ENCODE measurements at regions not wholly inside any gene's neighbourhood (a gene's known extent, or its start where the extent isn't known, plus 50 kb on each side); places are given as distances from the start of the nearest gene placed in this dataset.

GRCh38 chr16:13427943-13428342 is 492.0 kb upstream of the ERCC4 start:
- TF ChIP-seq POLR2AphosphoS5 (IDR thresholded peaks at IDR 0.05; ENCODE audit: insufficient read depth, low read depth, low read length) (no peak), MYC (IDR thresholded peaks at IDR 0.05; ENCODE audit: low read depth, low read length) (no peak), GATA2 (IDR thresholded peaks at IDR 0.05; ENCODE audit: insufficient read depth, insufficient read length, low read depth, low read length) (no peak), FOS (IDR thresholded peaks at IDR 0.05; ENCODE audit: borderline replicate concordance, insufficient read depth, low read length) (no peak), CTCF (IDR thresholded peaks at IDR 0.05; ENCODE audit: extremely low read depth in 1 of 2, insufficient read depth in 1 of 2, low read depth in 1 of 2, low read length in 2 of 2) (no peak), JUN (IDR thresholded peaks at IDR 0.05; ENCODE audit: borderline replicate concordance, insufficient read depth, insufficient read length, low read depth) (no peak), MAX (IDR thresholded peaks at IDR 0.05; ENCODE audit: insufficient read depth, insufficient read length) (no peak), POLR2A (IDR thresholded peaks at IDR 0.05; ENCODE audit: low read depth, low read length) (no peak), EZH2 (IDR thresholded peaks at IDR 0.05; ENCODE audit: borderline replicate concordance, low read depth, low read length, severe bottlenecking) (no peak)
- dilution Hi-C loops (cut with MboI; ENCODE audit: extremely low pct_ligation_motif_present, low sequenced_read_pairs), result no loop called here
- FAIRE-seq (no peak), DNase-seq (ENCODE audit: low read depth, low spot score) (no peak)
- no peaks in the 10 kb centered on the region for H3K27me3 ChIP-seq (ENCODE audit: control insufficient read depth in 2 of 2, insufficient read depth in 2 of 2, low read length in 2 of 2)
- no peak overlapping the region for H3K9ac ChIP-seq (replicated peaks; ENCODE audit: extremely low read depth, insufficient read depth, low read length)
- no peaks in the 10 kb centered on the region for H4K20me1 ChIP-seq (replicated peaks; ENCODE audit: control insufficient read depth, extremely low read depth, insufficient read depth, low read length)
- no TSS peak for BruUV-seq (replicated peaks)
- H2AFZ ChIP-seq (ENCODE audit: low read depth, low read length), result no peak overlapping the region
- H3K4me1 ChIP-seq (ENCODE audit: control insufficient read depth, extremely low read depth, insufficient read depth, low read length), result no peaks in the 10 kb centered on the region
- H3K9me1 ChIP-seq (replicated peaks; ENCODE audit: control insufficient read depth, extremely low read depth, insufficient read depth, low read length), result no peaks in the 10 kb centered on the region
- no peaks in the 10 kb centered on the region for H3K79me2 ChIP-seq (ENCODE audit: control insufficient read depth, insufficient read depth, low read length)
- ChIA-PET CTCF (no interaction called here), POLR2A (no interaction called here)
- no peak overlapping the region for H3K4me2 ChIP-seq (ENCODE audit: insufficient read depth, low read length)
- intact Hi-C loops (cut with micrococcal nuclease), result no loop called here
- no peak overlapping the region for H3K4me3 ChIP-seq (replicated peaks in 1 of 3; ENCODE audit: insufficient read depth in 1 of 3, low read depth in 1 of 3, low read length in 3 of 3)
- peaks cover 6% of the 10 kb centered on the region for H3K9me3 ChIP-seq (replicated peaks; ENCODE audit: control insufficient read depth, insufficient read depth, low read length)
- H3K36me3 ChIP-seq (ENCODE audit: control insufficient read depth in 2 of 2, extremely low read depth in 1 of 2, insufficient read depth in 2 of 2, low read length in 2 of 2), result no peaks in the 10 kb centered on the region
- H3K27ac ChIP-seq (ENCODE audit: insufficient read depth, low read depth, low read length), result no peak overlapping the region

Measured in endothelial cell of umbilical vein (primary cell).